B cell (primary cell): ENCODE measurements at regions not wholly inside any gene's neighbourhood (a gene's known extent, or its start where the extent isn't known, plus 50 kb on each side); places are given as distances from the start of the nearest gene placed in this dataset.

Experiments
- ATAC-seq: fragments of 200-7000 bp; cut with Tn5 transposase; one replicate; pipeline ENCODE4 v1.10.0; 2021; ENCODE audit warnings: low read depth, mild to moderate bottlenecking, moderate number of reproducible peaks, moderate library complexity
- CTCF ChIA-PET: fragments of 350-600 bp; sonication (Branson Sonifier 250); formaldehyde crosslinking; loops from one replicate; lab custom pipeline; 2021; ENCODE audit warnings: antibody characterized with exemption, inconsistent platforms; lab: Charles Lee
- POLR2A ChIA-PET: fragments of 350-600 bp; sonication (Branson Sonifier 250); formaldehyde crosslinking; loops from one replicate; lab custom pipeline; 2021; ENCODE audit warnings: antibody characterized with exemption; lab: Charles Lee
- DNase-seq: peaks from one replicate; pipeline ENCODE4 v3.0.0; 2013
- H2AFZ ChIP-seq: 2 replicates; pipeline ENCODE4 v1.6.1; 2012; ENCODE audit warnings: mild to moderate bottlenecking, low read depth, low read length; ENCODE audit not compliant: insufficient read depth, poor library complexity, severe bottlenecking
- H3K27ac ChIP-seq, 2 donors: 1 replicate in 1 of 2; 2 replicates in 1 of 2; pipeline ENCODE4 v1.5.1; 2012 to 2013; ENCODE audit warnings: low read length in 2 of 2, mild to moderate bottlenecking in 2 of 2, moderate library complexity in 1 of 2
- H3K27me3 ChIP-seq, 4 experiments: fragments of 200-600 bp in 1 of 4; sonication (generic) in 1 of 4; replicated peaks in 1 of 4; 1 replicate in 2 of 4; 2 replicates in 2 of 4; pipeline versions ENCODE4 v1.6.1 to v1.7.0; 2013 to 2016; ENCODE audit warnings: low read length in 3 of 4, mild to moderate bottlenecking in 2 of 4, mixed read lengths in 1 of 4, moderate library complexity in 1 of 4; ENCODE audit not compliant: insufficient read depth in 4 of 4, control insufficient read depth in 3 of 4; ENCODE audit errors: control extremely low read depth in 1 of 4
- H3K36me3 ChIP-seq, 2 experiments: replicated peaks in 1 of 2; 1 replicate in 1 of 2; 2 replicates in 1 of 2; pipeline versions ENCODE4 v1.6.1 to v1.7.1; 2013; ENCODE audit warnings: low read length in 1 of 2; ENCODE audit not compliant: insufficient read depth in 2 of 2, control insufficient read depth in 1 of 2; ENCODE audit errors: control extremely low read depth in 1 of 2, extremely low read depth in 1 of 2
- H3K4me1 ChIP-seq, 2 donors: fragments of 200-600 bp in 1 of 2; sonication (generic) in 1 of 2; 1 replicate in 1 of 2; 2 replicates in 1 of 2; pipeline versions ENCODE4 v1.5.1 to v1.6.1; 2013 to 2017; ENCODE audit warnings: low read length in 2 of 2; ENCODE audit not compliant: control insufficient read depth in 2 of 2, insufficient read depth in 2 of 2
- H3K4me2 ChIP-seq: replicated peaks from 2 replicates; pipeline ENCODE3; 2012; ENCODE audit warnings: mild to moderate bottlenecking, low read depth, low read length; ENCODE audit not compliant: poor library complexity, severe bottlenecking
- H3K4me3 ChIP-seq, 5 experiments: fragments of 200-600 bp in 1 of 5; sonication (generic) in 1 of 5; 1 replicate in 3 of 5; 2 replicates in 2 of 5; pipeline versions ENCODE4 v1.5.1 to v1.7.0; 2011 to 2016; ENCODE audit warnings: low read length in 4 of 5, mild to moderate bottlenecking in 4 of 5, low read depth in 2 of 5, control low read depth in 1 of 5, moderate library complexity in 1 of 5; ENCODE audit not compliant: insufficient read depth in 1 of 5; ENCODE audit errors: control extremely low read depth in 1 of 5, extremely low read depth in 1 of 5
- H3K79me2 ChIP-seq: fragments of 200-600 bp; sonication (generic); one replicate; pipeline ENCODE4 v1.6.0; 2016; ENCODE audit warnings: low read length; ENCODE audit not compliant: control insufficient read depth, insufficient read depth
- H3K9ac ChIP-seq: fragments of 200-600 bp; sonication (generic); 2 replicates; pipeline ENCODE4 v1.6.1; 2017; ENCODE audit warnings: mild to moderate bottlenecking, low read length, moderate library complexity
- H3K9me3 ChIP-seq, 3 donors: one replicate each; pipeline versions ENCODE4 v1.6.1 to v1.7.1; 2013; ENCODE audit warnings: low read length in 2 of 3; ENCODE audit not compliant: control insufficient read depth in 2 of 3, insufficient read depth in 1 of 3; ENCODE audit errors: control extremely low read depth in 1 of 3
- H4K20me1 ChIP-seq: 2 replicates; pipeline ENCODE4 v1.6.0; 2012; ENCODE audit warnings: mild to moderate bottlenecking, low read length; ENCODE audit not compliant: insufficient read depth, control insufficient read depth, poor library complexity, severe bottlenecking
- H3K27ac Mint-ChIP-seq: one replicate; pipeline ENCODE4 v1.8.0; 2021; ENCODE audit warnings: mixed read lengths
- H3K27me3 Mint-ChIP-seq: one replicate; pipeline ENCODE4 v1.8.0; 2021; ENCODE audit warnings: mixed read lengths
- H3K4me1 Mint-ChIP-seq: one replicate; pipeline ENCODE4 v1.8.0; 2021; ENCODE audit warnings: mixed read lengths
- H3K4me3 Mint-ChIP-seq: one replicate; pipeline ENCODE4 v1.8.0; 2021; ENCODE audit warnings: mixed read lengths
- H3K9me3 Mint-ChIP-seq: one replicate; pipeline ENCODE4 v1.8.0; 2022; ENCODE audit warnings: mixed read lengths; ENCODE audit not compliant: insufficient read depth
- EZH2 ChIP-seq: IDR thresholded peaks from 2 replicates; pipeline ENCODE4 v1.6.1; 2012; ENCODE audit warnings: borderline replicate concordance, low read depth, mild to moderate bottlenecking, moderate library complexity, low read length; ENCODE audit not compliant: insufficient read depth, poor library complexity, severe bottlenecking
- WGBS: methylation state at CpG from one replicate; pipeline ENCODE4 v1.1.5; 2013; ENCODE audit warnings: missing lambda C conversion rate; ENCODE audit not compliant: insufficient coverage; 5-methylcytosine and 5-hydroxymethylcytosine counted together
- intact Hi-C: fragments of 100-400 bp; cut with micrococcal nuclease; formaldehyde crosslinking; loops from one replicate; pipeline ENCODE4 v1.10.0; 2022
- TF ChIP-seq, protein P1 (sequence below): fragments of 200-600 bp; IDR thresholded peaks from one replicate; pipeline ENCODE4 v1.8.0; 2022; ENCODE audit warnings: antibody characterized with exemption, mild to moderate bottlenecking

DNA sequence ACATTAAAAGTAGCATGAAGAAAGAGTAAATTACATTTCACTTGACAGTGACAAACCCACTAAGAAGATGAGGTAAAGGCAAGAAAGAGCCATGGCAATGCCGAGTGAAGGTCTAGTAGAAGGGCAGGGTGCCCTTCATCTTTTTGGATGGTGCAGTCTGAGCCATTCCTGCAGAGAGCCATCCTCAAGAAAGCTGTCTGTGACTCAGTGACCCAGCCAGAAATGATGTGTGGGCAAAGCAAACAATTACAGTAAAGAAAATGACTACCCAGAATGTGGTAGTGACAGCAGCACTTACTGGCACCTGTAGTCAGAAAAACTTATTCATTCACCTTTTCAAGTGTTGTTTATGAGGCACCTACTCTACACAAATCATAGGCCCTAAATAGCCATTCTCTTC is 281.7 kb downstream of the DUSP6 start:
- POLR2A ChIA-PET, result no interaction called here
- DNase-seq (no peak), ATAC-seq (no peak)
- CTCF ChIA-PET, result interaction anchor here (1.4 kb wide), 1 partner anchor 392 kb away, joined by 5 read pairs; no protein-coding TSS in a partner anchor
- no peaks in the 10 kb centered on the region for H3K9me3 Mint-ChIP-seq
- no peak overlapping the region for H3K9ac ChIP-seq
- H3K9me3 ChIP-seq, result peaks cover 0 to 2% (median 0%) of the 10 kb centered on the region in 3 donors
- H3K4me3 Mint-ChIP-seq, result no peak overlapping the region
- no peak overlapping the region for H3K4me3 ChIP-seq
- intact Hi-C loops, result no loop called here
- no peak overlapping the region for H3K27ac Mint-ChIP-seq
- no peak overlapping the region for H2AFZ ChIP-seq
- H3K27me3 Mint-ChIP-seq, result no peaks in the 10 kb centered on the region
- no peaks in the 10 kb centered on the region for H3K4me1 ChIP-seq
- TF ChIP-seq, protein P1, sequence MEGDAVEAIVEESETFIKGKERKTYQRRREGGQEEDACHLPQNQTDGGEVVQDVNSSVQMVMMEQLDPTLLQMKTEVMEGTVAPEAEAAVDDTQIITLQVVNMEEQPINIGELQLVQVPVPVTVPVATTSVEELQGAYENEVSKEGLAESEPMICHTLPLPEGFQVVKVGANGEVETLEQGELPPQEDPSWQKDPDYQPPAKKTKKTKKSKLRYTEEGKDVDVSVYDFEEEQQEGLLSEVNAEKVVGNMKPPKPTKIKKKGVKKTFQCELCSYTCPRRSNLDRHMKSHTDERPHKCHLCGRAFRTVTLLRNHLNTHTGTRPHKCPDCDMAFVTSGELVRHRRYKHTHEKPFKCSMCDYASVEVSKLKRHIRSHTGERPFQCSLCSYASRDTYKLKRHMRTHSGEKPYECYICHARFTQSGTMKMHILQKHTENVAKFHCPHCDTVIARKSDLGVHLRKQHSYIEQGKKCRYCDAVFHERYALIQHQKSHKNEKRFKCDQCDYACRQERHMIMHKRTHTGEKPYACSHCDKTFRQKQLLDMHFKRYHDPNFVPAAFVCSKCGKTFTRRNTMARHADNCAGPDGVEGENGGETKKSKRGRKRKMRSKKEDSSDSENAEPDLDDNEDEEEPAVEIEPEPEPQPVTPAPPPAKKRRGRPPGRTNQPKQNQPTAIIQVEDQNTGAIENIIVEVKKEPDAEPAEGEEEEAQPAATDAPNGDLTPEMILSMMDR, result no peak
- TF ChIP-seq EZH2, result no peak
- H3K4me1 Mint-ChIP-seq, result no peaks in the 10 kb centered on the region
- no peaks in the 10 kb centered on the region for H3K36me3 ChIP-seq
- no peaks in the 10 kb centered on the region for H4K20me1 ChIP-seq
- no peaks in the 10 kb centered on the region for H3K27me3 ChIP-seq
- H3K4me2 ChIP-seq, result no peak overlapping the region
- no peaks in the 10 kb centered on the region for H3K79me2 ChIP-seq
- H3K27ac ChIP-seq, result no peak overlapping the region
- WGBS, result no CpG with 5 or more reads among the region's 1 CpG

DNA sequence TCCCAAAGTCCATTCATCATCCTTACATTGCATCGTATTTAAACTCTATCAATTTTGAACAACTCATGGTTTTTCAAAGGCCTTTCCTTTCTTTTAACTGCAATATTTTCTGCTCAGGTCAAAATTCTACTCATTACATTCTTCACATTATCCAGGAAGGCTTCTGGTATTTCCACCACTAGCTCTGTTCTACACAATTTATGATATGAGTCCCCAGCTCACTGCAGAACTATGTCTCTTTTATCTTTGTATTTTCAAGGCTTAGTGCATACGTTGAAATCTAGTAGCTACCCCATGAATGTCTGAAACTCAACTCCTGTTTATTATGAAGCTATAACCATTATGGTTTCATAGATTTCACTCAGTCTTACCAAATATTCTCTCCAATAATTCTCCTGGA is 282.9 kb downstream of the DUSP6 start:
- ChIA-PET POLR2A (no interaction called here), CTCF (no interaction called here)
- Histone ChIP-seq H3K4me2 (no peak overlapping the region), H3K4me3 (no peak overlapping the region), H4K20me1 (no peaks in the 10 kb centered on the region), H3K27ac (no peak overlapping the region), H3K79me2 (no peaks in the 10 kb centered on the region), H3K36me3 (no peaks in the 10 kb centered on the region), H3K9ac (no peak overlapping the region), H2AFZ (no peak overlapping the region), H3K9me3 (peaks cover 0 to 2% (median 0%) of the 10 kb centered on the region in 3 donors), H3K4me1 (no peaks in the 10 kb centered on the region), H3K27me3 (no peaks in the 10 kb centered on the region)
- Mint-ChIP-seq H3K4me1 (no peaks in the 10 kb centered on the region), H3K27me3 (no peaks in the 10 kb centered on the region), H3K27ac (no peak overlapping the region), H3K9me3 (no peaks in the 10 kb centered on the region), H3K4me3 (no peak overlapping the region)
- DNase-seq (no peak), ATAC-seq (no peak)
- intact Hi-C loops, result no loop called here
- no peak for TF ChIP-seq EZH2
- TF ChIP-seq, protein P1, result no peak
- 86% methylated on average over 1 of the region's 2 CpGs for WGBS
